Hepatocyte (in vitro differentiated cells): ENCODE measurements at regions not wholly inside any gene's neighbourhood (a gene's known extent, or its start where the extent isn't known, plus 50 kb on each side); places are given as distances from the start of the nearest gene placed in this dataset.

Source experiments
- DNase-seq: peaks from one replicate; pipeline ENCODE4 v3.0.0-alpha.2; 2016; ENCODE audit warnings: low spot score
- H2AFZ ChIP-seq: fragments of 200-600 bp; sonication (generic); 2 replicates; pipeline ENCODE4 v1.6.0; 2016; ENCODE audit warnings: antibody characterized with exemption, mild to moderate bottlenecking
- H3K27ac ChIP-seq: fragments of 200-600 bp; sonication (generic); 2 replicates; pipeline ENCODE4 v1.5.1; 2016; ENCODE audit warnings: mild to moderate bottlenecking
- H3K27me3 ChIP-seq: fragments of 200-600 bp; sonication (generic); 2 replicates; pipeline ENCODE4 v1.6.1; 2016
- H3K36me3 ChIP-seq: fragments of 200-600 bp; sonication (generic); replicated peaks from 2 replicates; pipeline ENCODE4 v1.5.1; 2016; ENCODE audit warnings: low read depth; ENCODE audit not compliant: insufficient read depth
- H3K4me1 ChIP-seq: fragments of 200-600 bp; sonication (generic); 2 replicates; pipeline ENCODE4 v1.5.1; 2016; ENCODE audit warnings: mild to moderate bottlenecking, moderate library complexity; ENCODE audit not compliant: insufficient read depth
- H3K4me2 ChIP-seq: fragments of 200-600 bp; sonication (generic); 2 replicates; pipeline ENCODE4 v1.6.0; 2016
- H3K4me3 ChIP-seq: fragments of 200-600 bp; sonication (generic); 2 replicates; pipeline ENCODE4 v1.5.1; 2016; ENCODE audit warnings: mild to moderate bottlenecking
- H3K79me2 ChIP-seq: fragments of 200-600 bp; sonication (generic); 2 replicates; pipeline ENCODE4 v1.6.0; 2017; ENCODE audit warnings: mild to moderate bottlenecking
- H3K9me2 ChIP-seq: fragments of 200-600 bp; sonication (generic); replicated peaks from 2 replicates; pipeline ENCODE4 v1.6.0; 2017; ENCODE audit warnings: mild to moderate bottlenecking; ENCODE audit not compliant: insufficient read depth
- H3K9me3 ChIP-seq: fragments of 200-600 bp; sonication (generic); 2 replicates; pipeline ENCODE4 v1.5.1; 2016; ENCODE audit warnings: low read depth, mild to moderate bottlenecking
- H4K20me1 ChIP-seq: fragments of 200-600 bp; sonication (generic); 2 replicates; pipeline ENCODE4 v1.6.0; 2016; ENCODE audit warnings: mild to moderate bottlenecking; ENCODE audit not compliant: insufficient read depth, poor library complexity, severe bottlenecking
- EZH2 ChIP-seq: fragments of 200-600 bp; sonication (generic); IDR thresholded peaks from 2 replicates; pipeline ENCODE4 v1.6.1; 2016; ENCODE audit warnings: antibody characterized with exemption, mild to moderate bottlenecking, borderline replicate concordance
- EZH2phosphoT487 ChIP-seq: fragments of 200-600 bp; sonication (generic); IDR thresholded peaks from one replicate; pipeline ENCODE4 v1.6.1; 2018; ENCODE audit warnings: antibody characterized with exemption, mild to moderate bottlenecking, low read depth, moderate library complexity; ENCODE audit not compliant: unreplicated experiment, severe bottlenecking
- WGBS: methylation state at CpG from one replicate; pipeline ENCODE4 v1.1.6; 2016; ENCODE audit warnings: low lambda C conversion rate; ENCODE audit errors: missing lambda C conversion rate; 5-methylcytosine and 5-hydroxymethylcytosine counted together
- TF ChIP-seq, protein P1 (sequence below): fragments of 200-600 bp; sonication (generic); IDR thresholded peaks from 2 replicates; pipeline ENCODE4 v1.5.1; 2016; ENCODE audit warnings: antibody characterized with exemption, mild to moderate bottlenecking; ENCODE audit not compliant: poor library complexity

DNA sequence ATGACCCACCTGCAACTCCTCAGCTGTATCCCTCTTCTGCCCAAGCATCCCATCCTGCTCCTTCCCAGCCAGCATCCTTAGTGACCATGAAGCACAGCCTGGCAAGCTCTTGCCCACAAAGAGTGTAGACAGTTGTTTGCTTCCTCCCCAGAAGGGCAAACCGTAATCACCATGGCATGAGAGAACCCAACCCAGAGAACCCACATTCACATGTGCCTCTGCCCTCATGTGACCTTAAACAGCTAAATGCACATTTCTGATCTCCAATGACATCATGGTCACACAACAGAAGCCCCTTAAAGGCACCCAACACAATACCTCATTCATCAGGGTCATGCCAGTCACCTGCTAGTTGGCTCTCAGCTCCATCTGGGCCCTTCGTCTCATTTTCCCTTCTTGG lies 162.8 kb upstream of the CDYL start:
- TF ChIP-seq EZH2phosphoT487: no peak
- TF ChIP-seq, protein P1, sequence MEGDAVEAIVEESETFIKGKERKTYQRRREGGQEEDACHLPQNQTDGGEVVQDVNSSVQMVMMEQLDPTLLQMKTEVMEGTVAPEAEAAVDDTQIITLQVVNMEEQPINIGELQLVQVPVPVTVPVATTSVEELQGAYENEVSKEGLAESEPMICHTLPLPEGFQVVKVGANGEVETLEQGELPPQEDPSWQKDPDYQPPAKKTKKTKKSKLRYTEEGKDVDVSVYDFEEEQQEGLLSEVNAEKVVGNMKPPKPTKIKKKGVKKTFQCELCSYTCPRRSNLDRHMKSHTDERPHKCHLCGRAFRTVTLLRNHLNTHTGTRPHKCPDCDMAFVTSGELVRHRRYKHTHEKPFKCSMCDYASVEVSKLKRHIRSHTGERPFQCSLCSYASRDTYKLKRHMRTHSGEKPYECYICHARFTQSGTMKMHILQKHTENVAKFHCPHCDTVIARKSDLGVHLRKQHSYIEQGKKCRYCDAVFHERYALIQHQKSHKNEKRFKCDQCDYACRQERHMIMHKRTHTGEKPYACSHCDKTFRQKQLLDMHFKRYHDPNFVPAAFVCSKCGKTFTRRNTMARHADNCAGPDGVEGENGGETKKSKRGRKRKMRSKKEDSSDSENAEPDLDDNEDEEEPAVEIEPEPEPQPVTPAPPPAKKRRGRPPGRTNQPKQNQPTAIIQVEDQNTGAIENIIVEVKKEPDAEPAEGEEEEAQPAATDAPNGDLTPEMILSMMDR: no peak
- no peak for TF ChIP-seq EZH2
- H3K36me3 ChIP-seq: no peaks in the 10 kb centered on the region
- WGBS: 100% methylated on average over 2 of the region's 2 CpGs
- no peaks in the 10 kb centered on the region for H4K20me1 ChIP-seq
- H3K4me1 ChIP-seq: no peaks in the 10 kb centered on the region
- no peak for DNase-seq
- H3K9me3 ChIP-seq: no peaks in the 10 kb centered on the region
- H2AFZ ChIP-seq: no peak overlapping the region
- no peaks in the 10 kb centered on the region for H3K27me3 ChIP-seq
- no peak overlapping the region for H3K4me2 ChIP-seq
- no peaks in the 10 kb centered on the region for H3K79me2 ChIP-seq
- H3K9me2 ChIP-seq: no peaks in the 10 kb centered on the region
- no peak overlapping the region for H3K27ac ChIP-seq
- no peak overlapping the region for H3K4me3 ChIP-seq

DNA sequence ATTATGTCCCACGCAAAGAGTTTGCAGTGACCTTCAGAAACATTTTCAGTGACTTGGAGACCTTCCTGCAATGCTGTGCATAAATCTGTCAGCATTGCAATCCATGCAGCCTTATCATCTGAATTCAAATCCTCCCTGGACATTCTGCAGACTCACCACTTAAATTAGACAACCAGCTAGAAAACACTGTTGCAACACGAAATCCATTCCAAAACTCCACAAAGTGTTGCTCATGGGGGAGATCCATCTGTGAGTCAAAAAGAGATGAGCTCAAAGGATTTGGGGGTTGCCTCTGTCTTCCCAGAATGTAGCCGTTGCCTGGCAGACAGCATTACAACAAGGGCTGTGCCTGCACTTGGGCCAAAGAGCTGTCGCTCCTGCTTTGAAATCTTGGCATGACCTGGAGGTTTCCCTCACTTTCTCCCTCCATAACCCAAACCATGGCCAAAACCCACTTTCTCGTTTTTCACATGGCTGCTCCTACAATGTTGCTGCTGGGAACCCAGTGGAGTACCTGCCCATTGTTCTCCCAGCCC lies 163.5 kb upstream of the CDYL start:
- DNase-seq: peak; percentile 30
- no peak overlapping the region for H3K4me3 ChIP-seq
- peak overlapping the region; percentile 43 for H3K27ac ChIP-seq
- H2AFZ ChIP-seq: no peak overlapping the region
- no peaks in the 10 kb centered on the region for H3K9me2 ChIP-seq
- no peak for TF ChIP-seq EZH2phosphoT487
- TF ChIP-seq, protein P1: no peak
- no peak for TF ChIP-seq EZH2
- H3K36me3 ChIP-seq: no peaks in the 10 kb centered on the region
- H3K27me3 ChIP-seq: no peaks in the 10 kb centered on the region
- no peak overlapping the region for H3K4me2 ChIP-seq
- no peaks in the 10 kb centered on the region for H3K79me2 ChIP-seq
- no peaks in the 10 kb centered on the region for H3K9me3 ChIP-seq
- H4K20me1 ChIP-seq: no peaks in the 10 kb centered on the region
- no peaks in the 10 kb centered on the region for H3K4me1 ChIP-seq
- 58% methylated on average over 5 of the region's 5 CpGs for WGBS

DNA sequence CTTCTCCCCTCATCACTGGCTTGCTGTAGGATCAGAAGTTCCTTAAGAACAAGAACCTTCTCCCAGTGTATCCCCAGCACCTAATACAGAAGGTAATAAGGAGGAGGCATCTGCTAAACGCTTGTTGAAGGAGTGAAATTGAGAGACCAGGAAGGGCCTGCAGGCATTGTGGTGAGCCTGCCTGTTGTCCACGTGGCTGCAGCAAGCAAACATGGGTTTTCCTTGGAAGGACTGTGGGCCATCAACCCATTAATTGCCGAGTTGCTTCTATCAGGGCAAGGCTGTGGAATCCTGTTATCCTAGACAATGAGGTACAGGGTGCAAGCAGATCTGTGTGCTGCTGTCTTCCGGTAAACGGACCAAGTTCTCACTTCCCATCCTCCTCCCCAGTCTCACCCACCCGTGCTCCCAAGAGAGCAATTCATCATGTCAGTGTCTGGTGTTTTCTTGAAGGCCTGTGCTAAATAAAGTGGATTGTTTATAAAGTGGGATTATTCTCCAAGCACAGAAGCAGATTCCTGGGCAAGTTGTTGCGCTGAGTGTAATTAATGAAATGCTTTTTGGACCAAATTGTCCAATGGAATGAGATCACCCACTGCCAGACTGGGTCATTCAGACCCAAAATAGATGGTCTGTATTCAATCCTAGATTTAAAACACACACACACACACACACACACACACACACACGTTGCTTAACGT lies 164.6 kb upstream of the CDYL start:
- Histone ChIP-seq H3K9me3 (no peaks in the 10 kb centered on the region), H4K20me1 (no peaks in the 10 kb centered on the region), H3K4me3 (no peak overlapping the region), H3K4me2 (no peak overlapping the region), H2AFZ (no peak overlapping the region), H3K79me2 (no peaks in the 10 kb centered on the region), H3K9me2 (no peaks in the 10 kb centered on the region), H3K27ac (peak overlapping the region; percentile 9), H3K36me3 (no peaks in the 10 kb centered on the region), H3K27me3 (no peaks in the 10 kb centered on the region), H3K4me1 (no peaks in the 10 kb centered on the region)
- WGBS: 54% methylated on average over 9 of the region's 9 CpGs
- TF ChIP-seq, protein P1: no peak
- no peak for TF ChIP-seq EZH2phosphoT487
- TF ChIP-seq EZH2: no peak
- DNase-seq: no peak
